Mesodermal cell (in vitro differentiated cells): ENCODE measurements at regions not wholly inside any gene's neighbourhood (a gene's known extent, or its start where the extent isn't known, plus 50 kb on each side); places are given as distances from the start of the nearest gene placed in this dataset.
"Not testable (repeated sequence)": the region's sequence is repeated elsewhere in the genome, so short reads cannot be mapped to it uniquely, and the experiment has no call there.

Experiments
- H3K27ac ChIP-seq: 2 replicates; pipeline ENCODE4 v1.7.0; 2013; ENCODE audit warnings: mild to moderate bottlenecking, low read depth, low read length, moderate library complexity; ENCODE audit not compliant: severe bottlenecking
- H3K36me3 ChIP-seq: 2 replicates; pipeline ENCODE4 v1.7.1; 2013; ENCODE audit warnings: mild to moderate bottlenecking, low read length, moderate library complexity; ENCODE audit not compliant: control insufficient read depth, insufficient read depth
- H3K4me1 ChIP-seq: one replicate; pipeline ENCODE4 v1.7.1; 2013; ENCODE audit warnings: mild to moderate bottlenecking, low read length; ENCODE audit not compliant: insufficient read depth, control insufficient read depth, poor library complexity, severe bottlenecking
- H3K4me3 ChIP-seq: 2 replicates; pipeline ENCODE4 v1.7.0; 2013; ENCODE audit warnings: low read length, control low read depth, mild to moderate bottlenecking; ENCODE audit not compliant: insufficient read depth, poor library complexity, severe bottlenecking; ENCODE audit errors: extremely low read depth
- H3K9me3 ChIP-seq: 2 replicates; pipeline ENCODE4 v1.7.1; 2013; ENCODE audit warnings: mild to moderate bottlenecking, low read length, moderate library complexity; ENCODE audit not compliant: control insufficient read depth
- WGBS, 2 experiments: methylation state at CpG; one replicate each; pipeline ENCODE4 v1.1.5; 2013; ENCODE audit warnings: missing lambda C conversion rate in 2 of 2; ENCODE audit not compliant: insufficient coverage in 2 of 2; 5-methylcytosine and 5-hydroxymethylcytosine counted together

DNA sequence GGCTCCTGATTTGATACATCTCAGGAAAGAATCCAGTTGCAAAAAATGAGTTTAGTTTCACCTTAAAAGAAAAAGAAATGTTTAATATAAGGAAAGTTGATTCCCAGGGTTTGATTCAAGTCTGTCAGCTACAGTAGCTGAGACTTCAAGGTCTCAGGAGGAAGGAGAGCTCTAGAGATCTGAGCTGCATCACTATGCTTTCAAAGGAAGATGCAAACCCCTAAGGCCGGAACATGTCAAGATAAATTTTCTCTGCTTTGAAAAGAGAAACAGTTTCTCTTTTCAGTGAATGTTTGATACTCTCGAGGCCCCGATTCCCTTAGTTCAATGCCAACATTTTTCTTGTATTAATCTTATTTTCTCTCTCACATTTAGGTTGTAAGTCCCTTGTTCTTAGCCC, 128.6 kb downstream of the RGPD3 start:
- no peaks in the 10 kb centered on the region for H3K36me3 ChIP-seq
- no peak overlapping the region for H3K27ac ChIP-seq
- H3K4me3 ChIP-seq: no peak overlapping the region
- no peaks in the 10 kb centered on the region for H3K9me3 ChIP-seq
- no peaks in the 10 kb centered on the region for H3K4me1 ChIP-seq
- WGBS, 2 experiments: 80 to 93% methylated on average over 1 to 2 of the region's 3 CpGs

DNA sequence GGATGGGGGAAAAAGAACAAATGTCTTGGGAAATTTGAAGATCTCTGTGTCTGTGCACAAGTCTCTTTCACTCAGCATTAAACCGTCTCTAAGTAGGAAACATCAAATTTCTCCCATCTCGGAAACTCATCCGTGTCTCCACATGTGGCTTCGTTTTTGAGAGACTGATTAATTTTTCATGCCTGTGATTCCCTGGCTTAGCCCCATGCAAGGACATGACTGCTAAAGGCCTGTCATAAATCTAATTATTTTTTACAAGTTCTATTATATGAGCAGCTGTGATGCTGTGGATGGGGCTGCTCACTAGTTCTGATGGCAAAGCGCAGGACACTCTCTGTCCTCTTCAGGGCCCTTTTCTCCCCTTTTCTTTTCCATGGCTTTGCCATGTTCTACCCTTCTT, 129.1 kb downstream of the RGPD3 start:
- no peaks in the 10 kb centered on the region for H3K36me3 ChIP-seq
- WGBS, 2 experiments: 91 to 94% methylated on average over 4 of the region's 5 CpGs
- no peak overlapping the region for H3K27ac ChIP-seq
- H3K4me1 ChIP-seq: no peaks in the 10 kb centered on the region
- H3K9me3 ChIP-seq: no peaks in the 10 kb centered on the region
- no peak overlapping the region for H3K4me3 ChIP-seq

DNA sequence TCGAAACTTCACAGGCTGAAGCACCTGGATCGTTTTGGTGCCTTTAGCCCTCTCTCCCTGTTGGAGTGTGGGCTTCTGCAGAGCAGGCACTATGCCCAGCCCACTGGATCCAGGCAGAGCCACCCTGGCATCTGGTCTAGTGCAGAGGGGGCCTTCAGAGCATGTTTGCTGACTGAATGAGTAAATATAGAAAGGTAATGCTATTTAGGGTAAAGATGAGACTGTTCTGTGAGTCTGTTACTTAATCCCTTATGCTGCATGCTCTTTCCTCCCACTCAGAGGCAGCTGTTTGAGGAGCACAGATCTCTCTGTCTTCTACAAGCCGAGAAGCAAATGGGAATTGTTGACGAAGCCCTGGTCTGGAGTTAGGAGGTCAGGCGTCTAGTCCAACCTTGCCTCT, 130.2 kb downstream of the RGPD3 start:
- 81 to 89% methylated on average over 4 to 5 of the region's 5 CpGs for whole genome bisulfite sequencing, 2 experiments

DNA sequence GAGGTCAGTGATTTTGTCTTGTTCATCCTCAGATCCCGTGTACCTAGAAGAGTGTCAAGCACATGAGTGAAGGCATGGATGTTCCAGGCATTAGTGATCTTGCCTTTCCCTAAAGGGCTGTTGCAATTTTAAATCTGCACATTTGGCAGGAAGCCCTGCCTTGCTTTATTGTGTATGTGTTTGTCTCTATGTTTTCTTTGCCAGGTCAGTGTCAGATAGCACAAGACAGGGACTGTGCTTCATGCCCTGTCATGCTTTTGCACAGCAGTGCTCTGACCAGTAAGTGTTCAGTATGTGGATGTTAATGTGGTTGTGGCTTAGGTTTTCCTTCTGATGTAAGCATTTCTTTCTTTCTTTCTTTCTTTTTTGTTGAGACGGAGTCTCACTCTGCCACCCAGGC, 131.5 kb downstream of the RGPD3 start:
- H3K36me3 ChIP-seq: no peaks in the 10 kb centered on the region
- peaks cover 4% of the 10 kb centered on the region for H3K9me3 ChIP-seq
- WGBS, 2 experiments: 71 to 88% methylated on average over 1 of the region's 2 CpGs
- H3K4me1 ChIP-seq: no peaks in the 10 kb centered on the region
- no peak overlapping the region for H3K4me3 ChIP-seq
- no peak overlapping the region for H3K27ac ChIP-seq

More for the DNA sequence above, 130.2 kb downstream of the RGPD3 start:
- peaks cover 3% of the 10 kb centered on the region for H3K9me3 ChIP-seq
- H3K4me1 ChIP-seq: no peaks in the 10 kb centered on the region
- no peak overlapping the region for H3K4me3 ChIP-seq
- H3K36me3 ChIP-seq: no peaks in the 10 kb centered on the region
- no peak overlapping the region for H3K27ac ChIP-seq

DNA sequence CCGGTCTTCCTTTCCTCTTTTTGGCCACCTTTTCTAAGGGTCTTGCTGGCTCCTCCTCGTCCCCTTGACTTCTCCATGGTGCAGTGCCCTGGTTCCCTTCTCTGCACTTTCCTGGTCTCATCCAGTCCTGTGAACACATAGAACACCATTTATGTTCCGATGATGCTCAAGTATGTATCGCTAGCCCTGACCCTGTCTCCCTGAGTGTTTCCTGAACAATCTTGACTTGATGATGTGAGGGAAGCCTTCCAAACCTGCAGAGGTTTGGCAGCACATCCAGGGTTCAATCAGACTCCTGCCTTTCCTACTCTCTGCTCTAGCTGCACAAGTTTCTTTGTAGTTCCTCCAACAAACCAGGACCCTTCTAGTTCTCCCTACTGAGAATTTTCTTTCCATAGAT, 132.1 kb downstream of the RGPD3 start:
- Histone ChIP-seq H3K27ac (no peak overlapping the region), H3K36me3 (no peaks in the 10 kb centered on the region), H3K4me1 (no peaks in the 10 kb centered on the region), H3K4me3 (no peak overlapping the region), H3K9me3 (peaks cover 4% of the 10 kb centered on the region)
- 80 to 87% methylated on average over 2 to 4 of the region's 4 CpGs for WGBS, 2 experiments

DNA sequence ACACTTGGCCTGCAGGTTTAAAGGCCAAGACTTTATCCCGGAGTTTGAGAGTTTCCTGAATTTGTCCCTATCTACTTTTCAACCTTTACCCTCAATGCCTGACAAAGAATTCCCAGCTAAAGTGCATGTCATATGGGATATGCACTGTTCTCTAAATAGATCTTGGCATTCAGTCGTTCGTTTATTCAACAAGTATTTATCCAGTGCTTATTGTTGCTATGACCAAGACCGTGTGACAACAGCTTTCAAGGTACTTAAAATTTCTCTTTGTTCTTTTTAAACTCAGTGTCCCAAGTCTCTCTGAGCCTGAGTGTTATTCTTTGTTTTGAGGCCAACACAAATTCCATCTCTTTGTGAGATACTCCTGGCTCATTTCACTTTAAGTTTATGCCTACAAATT, 133.4 kb downstream of the RGPD3 start:
- 87 to 88% methylated on average over 4 of the region's 4 CpGs for WGBS, 2 experiments
- peaks cover 4% of the 10 kb centered on the region for H3K9me3 ChIP-seq
- H3K27ac ChIP-seq: no peak overlapping the region
- no peaks in the 10 kb centered on the region for H3K36me3 ChIP-seq
- no peak overlapping the region for H3K4me3 ChIP-seq
- H3K4me1 ChIP-seq: no peaks in the 10 kb centered on the region

DNA sequence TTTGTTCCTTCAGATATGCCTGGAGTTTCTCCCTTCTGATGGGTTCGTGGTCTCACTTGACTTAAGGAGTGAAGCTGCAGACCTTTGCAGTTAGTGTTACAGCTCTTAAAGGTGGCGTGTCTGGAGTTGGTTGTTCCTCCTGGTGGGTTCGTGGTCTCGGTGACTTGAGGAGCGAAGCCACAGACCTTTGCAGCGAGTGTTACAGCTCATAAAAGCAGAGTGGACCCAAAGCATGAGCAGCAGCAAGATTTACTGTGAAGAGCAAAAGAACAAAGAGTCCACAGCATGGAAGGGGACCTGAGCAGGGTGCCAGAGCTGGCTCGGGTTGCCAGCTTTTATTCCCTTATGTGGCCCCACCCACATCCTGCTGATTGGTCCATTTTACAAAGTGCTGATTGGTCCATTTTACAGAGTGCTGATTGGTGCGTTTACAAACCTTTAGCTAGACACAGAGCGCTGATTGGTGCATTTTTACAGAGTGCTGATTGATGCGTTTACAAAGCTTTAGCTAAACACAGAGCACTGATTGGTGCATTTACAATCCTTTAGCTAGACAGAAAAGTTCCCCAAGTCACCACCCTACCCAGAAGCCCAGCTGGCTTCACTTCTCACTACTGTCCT, 134.8 kb downstream of the RGPD3 start:
- 87 to 92% methylated on average over 8 of the region's 10 CpGs for WGBS, 2 experiments
- not testable (repeated sequence) for H3K9me3 ChIP-seq, H3K36me3 ChIP-seq, H3K27ac ChIP-seq, H3K4me3 ChIP-seq, H3K4me1 ChIP-seq

DNA sequence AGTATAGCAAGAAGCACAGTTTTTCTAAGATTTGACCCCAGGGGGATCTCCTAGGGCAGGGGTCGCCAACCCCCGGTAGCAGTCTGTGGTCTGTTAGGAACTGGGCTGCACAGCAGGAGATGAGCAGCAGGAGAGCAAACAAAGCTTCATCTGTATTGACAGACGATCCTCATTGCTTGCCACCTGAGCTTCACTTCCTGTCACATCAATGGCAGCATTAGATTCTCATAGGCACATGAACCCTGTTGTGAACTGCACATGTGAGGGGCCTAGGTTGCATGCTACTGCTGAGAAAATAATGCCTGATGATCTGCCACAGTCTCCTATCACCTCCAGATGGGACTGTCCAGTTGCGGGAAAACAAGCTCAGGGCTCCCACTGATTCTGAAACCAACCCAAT, 136.2 kb downstream of the RGPD3 start:
- WGBS, 2 experiments: 42 to 67% methylated on average over 3 to 4 of the region's 4 CpGs

DNA sequence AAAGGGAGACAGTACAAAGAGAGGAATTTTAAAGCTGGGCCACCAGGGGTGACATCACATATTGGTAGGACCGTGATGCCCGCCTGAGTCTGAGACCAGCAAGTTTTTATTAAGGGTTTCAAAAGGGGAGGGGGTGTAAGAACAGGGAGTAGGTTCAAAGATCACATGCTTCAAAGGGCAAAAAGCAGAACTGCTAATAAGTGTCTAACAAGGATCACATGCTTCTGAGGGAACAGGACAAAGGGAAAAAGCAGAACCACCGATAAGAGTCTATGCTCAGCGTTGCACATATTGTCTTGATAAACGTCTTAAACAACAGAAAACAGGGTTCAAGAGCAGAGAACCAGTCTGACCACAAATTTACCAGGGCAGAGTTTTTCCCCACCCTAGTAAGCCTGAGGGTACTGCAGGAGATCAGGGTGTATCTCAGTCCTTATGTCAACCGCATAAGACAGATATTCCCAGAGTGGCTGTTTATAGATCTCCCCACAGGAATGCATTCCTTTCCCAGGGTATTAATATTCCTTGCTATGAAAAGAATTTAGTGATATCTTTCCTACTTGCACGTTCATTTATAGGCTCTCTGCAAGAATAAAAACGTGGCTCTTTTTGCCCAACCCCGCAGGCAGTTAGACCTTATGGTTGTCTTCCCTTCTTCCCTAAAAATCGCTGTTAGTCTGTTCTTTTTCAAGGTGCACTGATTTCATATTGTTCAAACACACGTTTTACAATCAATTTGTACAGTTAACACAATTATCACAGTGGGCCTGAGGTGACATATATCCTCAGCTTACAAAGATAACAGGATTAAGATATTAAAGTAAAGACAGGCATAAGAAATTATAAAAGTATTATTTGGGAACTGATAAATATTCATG, 136.5 kb upstream of the UXS1 start:
- not testable (repeated sequence) for H3K27ac ChIP-seq, H3K4me1 ChIP-seq, H3K9me3 ChIP-seq, H3K36me3 ChIP-seq, H3K4me3 ChIP-seq
- WGBS, 2 experiments: 66 to 77% methylated on average over 7 to 9 of the region's 11 CpGs

More for the DNA sequence above, 136.2 kb downstream of the RGPD3 start:
- H3K36me3 ChIP-seq: no peaks in the 10 kb centered on the region
- peaks cover 4% of the 10 kb centered on the region for H3K9me3 ChIP-seq
- no peaks in the 10 kb centered on the region for H3K4me1 ChIP-seq
- no peak overlapping the region for H3K4me3 ChIP-seq
- no peak overlapping the region for H3K27ac ChIP-seq

DNA sequence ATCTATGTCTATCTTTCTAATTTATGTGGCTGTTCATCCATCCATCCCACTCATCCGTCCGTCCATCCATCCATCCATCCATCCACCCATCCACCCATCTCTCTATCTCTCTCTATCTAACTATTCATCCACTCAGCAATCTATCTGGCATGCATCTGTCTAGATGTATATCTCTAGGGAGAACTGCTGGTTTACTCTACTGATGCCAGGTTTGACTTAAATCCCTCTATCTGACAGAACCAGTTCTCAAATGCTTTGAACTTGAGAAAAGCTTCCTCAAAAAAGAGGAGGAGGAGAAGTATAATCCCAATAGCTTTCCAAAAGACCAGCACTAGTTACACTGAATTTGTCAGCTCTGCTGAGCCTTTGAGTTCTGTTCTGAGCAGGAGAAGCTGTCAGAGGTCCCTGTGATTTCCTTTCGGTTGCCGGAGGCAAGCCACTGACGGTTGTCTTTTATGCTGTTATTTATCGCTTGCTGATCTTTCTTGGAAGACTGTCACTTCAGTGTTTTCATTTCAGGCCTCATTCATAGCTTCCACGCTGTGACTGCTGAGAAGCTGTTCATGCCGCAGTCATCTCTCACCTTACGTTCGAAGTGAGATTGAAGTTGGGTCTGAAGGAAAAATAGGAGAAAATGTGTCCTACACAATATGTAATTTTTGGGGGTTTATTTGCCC, 129.4 kb upstream of the UXS1 start:
- Histone ChIP-seq H3K36me3 (no peaks in the 10 kb centered on the region), H3K9me3 (no peaks in the 10 kb centered on the region), H3K4me3 (no peak overlapping the region), H3K27ac (no peak overlapping the region), H3K4me1 (no peaks in the 10 kb centered on the region)
- 87 to 93% methylated on average over 6 to 10 of the region's 10 CpGs for WGBS, 2 experiments
